ENCODE measurements at regions not wholly inside any gene's neighbourhood (a gene's known extent, or its start where the extent isn't known, plus 50 kb on each side); places are given as distances from the start of the nearest gene placed in this dataset.

DNA sequence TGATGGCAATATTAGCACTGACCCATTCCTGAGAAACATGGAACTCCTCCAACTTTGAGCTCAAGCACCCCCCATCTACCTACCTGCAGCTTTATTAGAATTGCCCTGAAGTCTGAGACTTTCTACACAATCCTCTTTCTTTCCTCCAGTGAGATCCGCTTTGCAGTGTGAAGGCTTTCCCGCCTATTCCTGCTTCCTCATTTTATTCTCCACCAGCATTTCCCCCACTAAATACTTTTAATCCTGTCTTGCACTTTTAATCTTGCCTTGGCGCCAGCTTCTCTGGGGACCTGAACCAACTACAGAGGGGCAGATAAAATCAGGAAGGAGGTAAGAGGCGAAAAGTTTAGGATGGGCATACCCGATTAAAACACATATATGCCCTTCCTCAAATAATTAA lies 178.1 kb upstream of the PRDM1 start:
- Histone ChIP-seq H3K9me3 (ENCODE audit: insufficient read depth, low read depth) (no peaks in the 10 kb centered on the region), H2AFZ (no peak overlapping the region), H3F3A (ENCODE audit: insufficient read depth, low read depth) (no peaks in the 10 kb centered on the region), H3K4me3 (no peak overlapping the region), H3K79me2 (ENCODE audit: low read depth) (no peaks in the 10 kb centered on the region), H3K27me3 (ENCODE audit: insufficient read depth, low read depth) (no peaks in the 10 kb centered on the region), H3K4me1 (replicated peaks; ENCODE audit: insufficient read depth) (no peaks in the 10 kb centered on the region), H3K4me2 (no peak overlapping the region), H3K36me3 (ENCODE audit: low read depth) (no peaks in the 10 kb centered on the region), H3K9me2 (ENCODE audit: insufficient read depth) (no peaks in the 10 kb centered on the region), H3K27ac (no peak overlapping the region), H4K20me1 (ENCODE audit: insufficient read depth) (no peaks in the 10 kb centered on the region)
- no TSS peak for BruUV-seq (replicated peaks)
- DNase-seq: no peak
- intact Hi-C loops (cut with micrococcal nuclease; ENCODE audit: unreplicated experiment): no loop called here
- POLR2A ChIA-PET (ENCODE audit: unreplicated experiment): no interaction called here
- TF ChIP-seq EZH2 (IDR thresholded peaks at IDR 0.05; ENCODE audit: low read depth): no peak
- no peak for TF ChIP-seq CTCF (conservative IDR thresholded peaks at IDR 0.05)
- CTCF ChIA-PET: no interaction called here

DNA sequence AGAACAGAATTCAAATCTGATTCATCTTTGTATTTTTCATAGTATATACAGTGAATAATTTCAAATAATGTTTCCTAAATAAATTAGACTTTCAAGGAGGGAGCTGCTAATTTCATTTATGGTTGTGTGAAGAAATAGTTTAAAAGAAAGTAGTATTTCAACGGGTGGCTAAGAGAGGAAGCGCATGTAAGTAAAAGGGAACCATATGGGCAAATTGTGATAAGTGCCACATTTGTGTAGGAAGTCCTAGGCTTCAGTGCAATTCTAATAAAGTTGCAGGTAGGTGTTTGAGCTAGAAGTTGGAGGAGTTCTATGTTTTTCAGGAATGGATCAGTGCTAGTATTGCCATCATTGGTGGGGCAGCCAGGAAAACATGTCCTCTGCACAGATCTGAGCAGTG lies 178.8 kb upstream of the PRDM1 start:
- BruUV-seq (replicated peaks): no TSS peak
- ChIA-PET POLR2A (ENCODE audit: unreplicated experiment) (no interaction called here), CTCF (no interaction called here)
- Histone ChIP-seq H2AFZ (no peak overlapping the region), H3K36me3 (ENCODE audit: low read depth) (no peaks in the 10 kb centered on the region), H3K9me2 (ENCODE audit: insufficient read depth) (no peaks in the 10 kb centered on the region), H3K79me2 (ENCODE audit: low read depth) (no peaks in the 10 kb centered on the region), H4K20me1 (ENCODE audit: insufficient read depth) (no peaks in the 10 kb centered on the region), H3K27me3 (ENCODE audit: insufficient read depth, low read depth) (no peaks in the 10 kb centered on the region), H3F3A (ENCODE audit: insufficient read depth, low read depth) (no peaks in the 10 kb centered on the region), H3K27ac (no peak overlapping the region), H3K9me3 (ENCODE audit: insufficient read depth, low read depth) (no peaks in the 10 kb centered on the region), H3K4me2 (no peak overlapping the region), H3K4me3 (no peak overlapping the region), H3K4me1 (replicated peaks; ENCODE audit: insufficient read depth) (no peaks in the 10 kb centered on the region)
- intact Hi-C loops (cut with micrococcal nuclease; ENCODE audit: unreplicated experiment): no loop called here
- DNase-seq: no peak
- no peak for TF ChIP-seq EZH2 (IDR thresholded peaks at IDR 0.05; ENCODE audit: low read depth)
- no peak for TF ChIP-seq CTCF (conservative IDR thresholded peaks at IDR 0.05)

DNA sequence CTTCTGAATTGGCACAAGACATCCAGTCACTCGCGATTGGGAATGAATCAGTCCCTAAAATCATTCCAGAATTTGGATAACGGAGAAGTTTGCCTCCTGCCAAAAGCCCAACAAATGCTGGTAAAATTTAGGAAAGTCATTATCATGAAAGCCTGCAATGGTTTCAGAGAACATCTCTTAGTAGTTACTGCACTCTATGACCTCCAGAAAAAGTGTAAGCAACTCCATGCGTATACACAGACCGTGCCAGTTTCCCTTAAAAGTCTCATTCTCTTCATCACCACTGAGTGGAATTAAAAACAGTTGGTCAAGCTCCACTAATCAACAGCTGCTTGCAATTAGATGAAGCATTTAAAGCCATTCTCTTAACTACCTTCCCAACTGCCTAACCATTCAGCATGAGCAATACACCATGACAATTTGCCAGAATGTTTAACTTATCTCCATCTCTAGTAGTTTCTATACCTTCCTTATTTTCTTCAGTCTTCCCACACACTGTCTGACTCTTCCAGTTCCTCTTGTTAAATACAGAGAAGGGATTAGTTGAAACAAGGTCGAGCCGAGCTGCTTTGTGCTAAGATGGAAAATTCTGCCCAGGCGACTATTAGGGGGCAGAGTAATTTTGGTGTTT lies 183.6 kb upstream of the PRDM1 start:
- Histone ChIP-seq H3K27me3 (ENCODE audit: insufficient read depth, low read depth) (no peaks in the 10 kb centered on the region), H3K36me3 (ENCODE audit: low read depth) (no peaks in the 10 kb centered on the region), H3K9me2 (ENCODE audit: insufficient read depth) (no peaks in the 10 kb centered on the region), H3K79me2 (ENCODE audit: low read depth) (no peaks in the 10 kb centered on the region), H3K4me2 (no peak overlapping the region), H3F3A (ENCODE audit: insufficient read depth, low read depth) (no peaks in the 10 kb centered on the region), H3K27ac (no peak overlapping the region), H2AFZ (no peak overlapping the region), H3K9me3 (ENCODE audit: insufficient read depth, low read depth) (no peaks in the 10 kb centered on the region), H3K4me1 (replicated peaks; ENCODE audit: insufficient read depth) (no peaks in the 10 kb centered on the region), H4K20me1 (ENCODE audit: insufficient read depth) (no peaks in the 10 kb centered on the region), H3K4me3 (no peak overlapping the region)
- no peak for TF ChIP-seq CTCF (conservative IDR thresholded peaks at IDR 0.05)
- no peak for TF ChIP-seq EZH2 (IDR thresholded peaks at IDR 0.05; ENCODE audit: low read depth)
- no TSS peak for BruUV-seq (replicated peaks)
- no peak for DNase-seq
- intact Hi-C loops (cut with micrococcal nuclease; ENCODE audit: unreplicated experiment): no loop called here
- POLR2A ChIA-PET (ENCODE audit: unreplicated experiment): interaction anchor here (0.6 kb wide), 1 partner anchor 10 kb away, joined by 4 read pairs; no protein-coding TSS in a partner anchor
- CTCF ChIA-PET: no interaction called here

All from PC-9 (cell line).